Left lung (tissue), 4 donors: ENCODE measurements at regions not wholly inside any gene's neighbourhood (a gene's known extent, or its start where the extent isn't known, plus 50 kb on each side); places are given as distances from the start of the nearest gene placed in this dataset.

ENCODE experiments used
- ATAC-seq: fragments of 200-7000 bp; cut with Tn5 transposase; one replicate; pipeline ENCODE4 v1.9.1; 2020; ENCODE audit warnings: moderate library complexity
- DNase-seq, 4 donors: peaks; one replicate each; pipeline ENCODE4 v3.0.0-alpha.2; 2013 to 2020
- H3K27ac ChIP-seq, 2 donors: fragments of 200-600 bp; sonication (generic) in 1 of 2; one replicate each; pipeline versions ENCODE4 v1.5.0 to v1.8.0; 2020 to 2021
- H3K27me3 ChIP-seq, 2 donors: fragments of 200-600 bp; sonication (generic) in 1 of 2; one replicate each; pipeline versions ENCODE4 v1.5.0 to v1.8.0; 2020 to 2021
- H3K36me3 ChIP-seq, 2 donors: fragments of 200-600 bp; sonication (generic) in 1 of 2; one replicate each; pipeline versions ENCODE4 v1.5.0 to v1.8.0; 2020 to 2021
- H3K4me1 ChIP-seq, 2 donors: fragments of 200-600 bp; one replicate each; pipeline ENCODE4 v1.8.0; 2021
- H3K4me3 ChIP-seq, 2 donors: fragments of 200-600 bp; sonication (generic) in 1 of 2; one replicate each; pipeline versions ENCODE4 v1.5.0 to v1.8.0; 2020 to 2021; ENCODE audit warnings: mild to moderate bottlenecking in 1 of 2
- H3K9me3 ChIP-seq, 2 donors: fragments of 200-600 bp; sonication (generic) in 1 of 2; one replicate each; pipeline versions ENCODE4 v1.5.0 to v1.8.0; 2020 to 2021
- CTCF ChIP-seq, 2 donors: fragments of 200-600 bp; sonication (generic) in 1 of 2; IDR thresholded peaks; one replicate each; pipeline versions ENCODE4 v1.5.0 to v1.8.0; 2021; ENCODE audit warnings: antibody characterized with exemption in 2 of 2
- intact Hi-C, 2 donors: fragments of 100-400 bp; cut with DNase I; formaldehyde crosslinking; loops; one replicate each; pipeline versions ENCODE4 v1.11.2 to v1.14.2; 2022
- donor health status: DM: no; HTN: yes; CAD: no.
- donor health status: DM: no; HTN: no; CAD: no.

GRCh38 chr5:125199373-125199772 lies 452.9 kb upstream of the ZNF608 start:
- H3K4me3 ChIP-seq, result no peak overlapping the region
- H3K27me3 ChIP-seq, result no peaks in the 10 kb centered on the region
- H3K4me1 ChIP-seq, result no peaks in the 10 kb centered on the region
- intact Hi-C loops, result no loop called here
- no peak for DNase-seq
- no peak for TF ChIP-seq CTCF (IDR thresholded peaks at IDR 0.05)
- no peaks in the 10 kb centered on the region for H3K9me3 ChIP-seq
- no peak overlapping the region for H3K27ac ChIP-seq
- H3K36me3 ChIP-seq, result no peaks in the 10 kb centered on the region
- no peak for ATAC-seq

- DNase-seq (peak in 1 of 4 donors; percentile 46), ATAC-seq (peak; percentile 18)
- TF ChIP-seq CTCF (IDR thresholded peaks at IDR 0.05), result no peak
- Histone ChIP-seq H3K4me1 (no peaks in the 10 kb centered on the region), H3K9me3 (no peaks in the 10 kb centered on the region), H3K36me3 (no peaks in the 10 kb centered on the region), H3K27ac (no peak overlapping the region), H3K4me3 (no peak overlapping the region), H3K27me3 (no peaks in the 10 kb centered on the region)
- intact Hi-C loops, result no loop called here
Measured at GRCh38 chr5:125199968-125200865, 453.8 kb upstream of the ZNF608 start.

GRCh38 chr5:125200866-125201373 lies 454.5 kb upstream of the ZNF608 start:
- Histone ChIP-seq H3K9me3 (no peaks in the 10 kb centered on the region), H3K27me3 (no peaks in the 10 kb centered on the region), H3K36me3 (no peaks in the 10 kb centered on the region), H3K27ac (no peak overlapping the region), H3K4me1 (no peaks in the 10 kb centered on the region), H3K4me3 (no peak overlapping the region)
- TF ChIP-seq CTCF (IDR thresholded peaks at IDR 0.05), result no peak
- intact Hi-C loops, result no loop called here
- DNase-seq (no peak), ATAC-seq (no peak)

- intact Hi-C loops, result no loop called here
- H3K27me3 ChIP-seq, result no peaks in the 10 kb centered on the region
- no peaks in the 10 kb centered on the region for H3K9me3 ChIP-seq
- ATAC-seq (no peak), DNase-seq (no peak)
- H3K27ac ChIP-seq, result no peak overlapping the region
- H3K36me3 ChIP-seq, result no peaks in the 10 kb centered on the region
- no peak for TF ChIP-seq CTCF (IDR thresholded peaks at IDR 0.05)
- H3K4me1 ChIP-seq, result no peaks in the 10 kb centered on the region
- no peak overlapping the region for H3K4me3 ChIP-seq
Measured at GRCh38 chr5:125201446-125202052, 455.1 kb upstream of the ZNF608 start.

GRCh38 chr5:125202353-125202752 lies 455.9 kb upstream of the ZNF608 start:
- TF ChIP-seq CTCF (IDR thresholded peaks at IDR 0.05), result no peak
- no peaks in the 10 kb centered on the region for H3K4me1 ChIP-seq
- H3K9me3 ChIP-seq, result no peaks in the 10 kb centered on the region
- DNase-seq (no peak), ATAC-seq (no peak)
- H3K4me3 ChIP-seq, result no peak overlapping the region
- intact Hi-C loops, result no loop called here
- H3K27ac ChIP-seq, result no peak overlapping the region
- H3K36me3 ChIP-seq, result no peaks in the 10 kb centered on the region
- H3K27me3 ChIP-seq, result no peaks in the 10 kb centered on the region
